NCI-H2196 treated with DMSO at 0.1 percent for 48 hours (cell line): ENCODE measurements at regions not wholly inside any gene's neighbourhood (a gene's known extent, or its start where the extent isn't known, plus 50 kb on each side); places are given as distances from the start of the nearest gene placed in this dataset.
A peak's percentile ranks its signal among the peaks of the same experiment; 100 is the strongest.

Source experiments
- DNase-seq: peaks from one replicate; lab custom pipeline; 2025; ENCODE audit not compliant: unreplicated experiment; lab: John Stamatoyannopoulos, UW

- no peak for DNase-seq
Measured at GRCh38 chr20:61019322-61019721, 232.7 kb upstream of the CDH4 start.

- DNase-seq: no peak
Measured at GRCh38 chr20:61023612-61024011, 228.4 kb upstream of the CDH4 start.

GRCh38 chr20:61024390-61024789 is 227.7 kb upstream of the CDH4 start:
- DNase-seq: no peak

- DNase-seq: no peak
Measured at GRCh38 chr20:61025536-61025935, 226.5 kb upstream of the CDH4 start.

- no peak for DNase-seq
Measured at GRCh38 chr20:61026173-61026572, 225.9 kb upstream of the CDH4 start.

GRCh38 chr20:61026731-61027130 is 225.3 kb upstream of the CDH4 start:
- no peak for DNase-seq

DNA sequence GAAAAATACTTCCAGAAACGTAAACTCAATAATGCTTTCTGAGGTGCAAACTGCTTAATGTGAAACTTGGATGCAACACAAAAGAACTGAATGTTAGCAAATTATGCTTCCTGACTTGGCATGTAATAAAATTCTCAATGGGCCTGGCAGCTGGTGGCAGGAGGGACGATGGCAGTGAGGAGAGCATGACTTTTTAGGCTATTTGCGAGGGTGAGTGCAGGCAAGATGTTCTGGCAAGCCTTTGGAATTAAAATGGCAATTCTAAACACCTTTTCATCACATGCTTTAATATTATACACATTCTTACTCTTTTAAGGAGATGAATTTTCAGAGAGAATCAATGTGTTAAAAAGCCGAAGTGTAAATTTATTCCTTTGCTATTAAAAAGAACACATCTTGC is 224.8 kb upstream of the CDH4 start:
- no peak for DNase-seq

GRCh38 chr20:61030130-61030529 is 221.9 kb upstream of the CDH4 start:
- DNase-seq: no peak

DNA sequence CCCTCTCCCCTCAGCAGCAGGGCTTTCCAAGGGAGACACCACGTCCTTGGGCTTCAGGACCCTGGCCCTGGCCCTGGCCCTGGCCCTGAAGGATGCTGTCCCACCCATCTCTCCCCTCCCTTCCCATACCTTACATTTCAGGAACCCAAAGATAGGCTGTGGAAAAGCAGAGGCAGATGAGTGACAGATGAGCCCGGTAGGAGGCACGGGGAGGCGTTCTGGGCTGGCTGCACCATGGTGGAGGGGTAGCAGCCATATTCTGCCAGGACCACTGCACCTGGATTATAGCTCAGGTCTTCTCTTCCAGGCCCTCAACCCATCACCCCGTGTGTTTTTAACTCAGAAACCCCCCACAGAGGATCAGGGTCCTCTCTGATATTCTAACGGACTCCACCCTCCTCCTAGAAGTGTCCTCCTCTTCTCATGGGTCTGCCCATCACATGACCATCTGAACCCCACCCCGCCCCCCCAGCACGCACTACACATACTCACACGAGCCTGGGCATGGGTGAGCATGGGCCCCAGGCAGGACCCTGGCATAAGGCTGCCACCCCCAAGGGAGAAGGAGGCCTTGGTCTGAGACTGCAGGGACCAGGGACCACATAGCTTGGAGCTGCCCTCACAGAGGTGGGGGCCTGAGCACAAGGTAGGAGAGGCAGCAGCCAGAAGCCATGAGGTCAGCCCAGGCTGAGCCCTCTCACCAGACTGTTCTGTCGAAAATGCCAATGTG is 220.8 kb upstream of the CDH4 start:
- DNase-seq: no peak

DNA sequence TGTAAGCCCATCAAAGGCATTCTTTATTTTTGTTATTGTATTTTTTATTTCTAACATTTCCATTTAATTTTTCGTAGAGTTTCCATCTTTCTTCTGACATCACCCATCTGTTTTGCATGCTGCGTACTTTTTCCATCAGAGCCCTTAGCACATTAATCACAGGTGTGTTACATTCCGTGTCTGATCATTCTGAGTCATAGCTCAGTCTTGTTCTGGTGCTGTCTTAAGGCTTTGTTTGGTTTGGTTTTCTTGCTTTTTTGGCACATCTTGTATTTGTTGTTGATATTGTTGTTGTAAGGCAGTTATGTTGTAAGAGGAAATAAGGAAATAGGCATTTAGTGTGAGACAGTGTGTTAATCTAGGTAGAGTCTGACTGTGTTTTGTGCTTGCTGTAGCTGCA is 214.6 kb upstream of the CDH4 start:
- no peak for DNase-seq

DNA sequence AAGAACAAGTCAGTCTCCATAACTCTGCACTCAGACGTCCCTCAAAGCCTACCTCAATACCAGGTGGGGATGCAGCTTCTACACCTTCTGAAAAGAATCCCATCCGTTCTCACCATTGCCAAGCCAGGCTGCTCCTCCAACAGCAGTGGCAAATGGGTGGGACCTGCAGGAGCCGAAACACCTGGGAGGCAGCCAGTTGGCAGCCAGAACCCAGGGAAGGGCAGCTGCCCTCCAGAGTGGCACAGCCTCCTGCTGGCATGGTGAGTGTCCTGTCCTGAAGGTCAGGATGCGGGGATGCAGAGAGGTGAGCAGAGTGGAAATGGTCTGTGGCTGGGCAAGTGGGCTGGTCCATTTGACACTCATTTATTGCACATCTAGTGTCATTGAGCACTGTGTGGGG is 210.6 kb upstream of the CDH4 start:
- peak; percentile 14 for DNase-seq

DNA sequence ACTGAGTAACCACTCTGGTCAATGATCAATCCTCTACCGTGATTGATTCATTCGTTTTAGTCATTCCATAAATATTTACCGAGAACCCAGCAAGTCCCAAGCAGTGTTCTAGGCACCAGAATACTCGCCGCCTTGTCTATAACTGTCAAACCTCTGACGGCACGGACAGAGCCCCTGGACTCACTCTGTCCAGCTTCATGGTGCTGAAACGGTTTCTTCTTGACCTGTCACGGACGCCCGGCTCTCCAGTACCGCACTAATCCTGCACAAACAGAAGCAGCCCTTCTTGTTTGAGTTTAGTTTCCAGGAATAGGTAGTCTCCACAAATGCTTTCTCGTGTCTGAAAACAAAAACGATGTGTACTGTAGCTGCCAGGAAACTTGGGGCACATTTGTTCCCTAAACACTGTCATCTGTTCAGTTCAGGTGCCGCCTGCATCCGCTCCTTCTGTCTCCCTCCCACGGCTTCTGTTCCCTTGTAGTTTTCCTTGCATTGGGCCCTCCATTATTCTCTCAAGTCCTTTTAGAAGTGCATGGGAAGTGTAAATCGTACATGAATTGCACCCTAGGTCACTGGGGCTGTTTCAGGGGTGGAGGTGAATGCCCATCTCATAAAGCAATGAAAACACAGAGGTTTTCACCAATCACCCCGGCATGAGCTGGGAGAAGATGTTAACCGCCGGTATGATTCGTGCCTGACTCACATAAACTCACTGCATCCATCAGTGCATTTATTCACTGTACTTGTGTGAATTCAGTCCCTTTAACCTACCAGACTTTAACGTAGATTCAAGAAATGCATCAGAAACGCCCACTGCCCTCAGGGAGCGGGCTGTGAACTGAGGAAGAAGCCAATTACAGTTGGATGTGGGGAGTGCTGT is 209.3 kb upstream of the CDH4 start:
- no peak for DNase-seq

DNA sequence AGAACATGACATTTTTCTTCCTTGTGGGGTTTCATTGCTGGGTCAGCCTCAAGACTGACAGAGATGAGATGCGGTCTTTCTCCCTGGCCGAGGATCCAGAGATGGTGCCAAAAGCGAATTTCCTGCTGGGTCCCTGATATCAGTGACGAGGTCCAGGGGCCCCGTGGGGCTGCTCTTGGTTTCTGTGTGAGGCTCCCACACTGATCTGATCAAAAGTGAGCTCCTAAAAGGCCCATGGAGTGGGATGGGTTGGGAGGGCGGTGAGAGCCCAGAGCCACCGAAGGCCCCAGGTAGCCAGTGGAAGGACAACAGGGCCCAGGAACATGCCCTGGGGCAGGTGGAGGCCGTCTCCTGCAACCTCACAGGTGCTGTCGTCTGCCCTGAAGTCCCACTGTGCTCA is 208.4 kb upstream of the CDH4 start:
- DNase-seq: no peak

- no peak for DNase-seq
Measured at GRCh38 chr20:61044499-61044898, 207.6 kb upstream of the CDH4 start.

GRCh38 chr20:61045091-61045490 is 207.0 kb upstream of the CDH4 start:
- no peak for DNase-seq

DNA sequence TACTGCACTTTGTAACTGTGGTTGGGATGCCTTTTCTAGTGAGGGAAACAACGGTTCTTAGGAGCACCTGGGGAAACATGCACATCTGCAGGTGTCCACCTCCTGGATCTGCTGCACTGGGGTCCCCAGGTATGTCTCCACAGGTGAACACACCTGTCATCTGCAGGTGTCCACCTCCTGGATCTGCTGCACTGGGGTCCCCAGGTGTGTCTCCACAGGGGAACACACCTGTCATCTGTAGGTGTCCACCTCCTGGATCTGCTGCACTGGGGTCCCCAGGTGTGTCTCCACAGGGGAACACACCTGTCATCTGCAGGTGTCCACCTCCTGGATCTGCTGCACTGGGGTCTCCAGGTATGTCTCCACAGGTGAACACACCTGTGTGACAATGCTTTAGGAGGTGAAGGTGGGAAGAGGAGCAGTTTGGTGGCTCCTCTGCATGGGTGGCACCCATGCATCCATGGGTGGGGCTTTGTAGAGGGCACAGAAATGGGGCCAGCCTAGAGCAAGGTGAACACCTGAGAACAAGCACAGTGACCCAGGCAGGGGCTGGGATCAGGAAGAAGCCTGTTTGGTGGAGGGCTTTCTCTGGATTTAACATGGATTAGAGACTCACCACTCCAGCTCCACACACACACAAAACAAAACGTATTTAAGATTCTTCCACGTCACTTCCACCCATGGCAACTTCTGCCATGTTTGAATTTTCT is 206.0 kb upstream of the CDH4 start:
- no peak for DNase-seq

GRCh38 chr20:61046721-61047351 is 205.2 kb upstream of the CDH4 start:
- DNase-seq: no peak

GRCh38 chr20:61047515-61047914 is 204.5 kb upstream of the CDH4 start:
- DNase-seq: no peak

- DNase-seq: no peak
Measured at GRCh38 chr20:61048302-61048701, 203.8 kb upstream of the CDH4 start.

DNA sequence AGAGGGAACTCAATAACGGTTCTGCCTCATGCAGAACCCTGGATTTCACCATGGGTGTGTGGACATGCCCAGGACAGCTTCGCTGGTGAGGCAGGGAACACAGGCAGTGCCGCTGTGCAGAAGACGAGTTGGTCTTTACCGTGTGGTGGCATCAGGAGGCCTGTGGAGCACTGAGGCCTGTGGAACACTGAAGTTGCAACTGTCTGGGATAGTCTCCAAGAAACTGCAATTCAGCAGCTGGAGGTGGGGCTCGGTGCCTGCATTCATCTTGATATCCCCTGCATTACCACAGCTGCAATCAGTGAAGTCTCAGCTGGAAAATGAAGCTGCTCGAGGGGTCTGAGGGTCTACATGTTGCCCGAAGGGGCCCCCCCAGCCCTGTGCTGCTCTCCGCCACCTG is 202.4 kb upstream of the CDH4 start:
- no peak for DNase-seq

DNA sequence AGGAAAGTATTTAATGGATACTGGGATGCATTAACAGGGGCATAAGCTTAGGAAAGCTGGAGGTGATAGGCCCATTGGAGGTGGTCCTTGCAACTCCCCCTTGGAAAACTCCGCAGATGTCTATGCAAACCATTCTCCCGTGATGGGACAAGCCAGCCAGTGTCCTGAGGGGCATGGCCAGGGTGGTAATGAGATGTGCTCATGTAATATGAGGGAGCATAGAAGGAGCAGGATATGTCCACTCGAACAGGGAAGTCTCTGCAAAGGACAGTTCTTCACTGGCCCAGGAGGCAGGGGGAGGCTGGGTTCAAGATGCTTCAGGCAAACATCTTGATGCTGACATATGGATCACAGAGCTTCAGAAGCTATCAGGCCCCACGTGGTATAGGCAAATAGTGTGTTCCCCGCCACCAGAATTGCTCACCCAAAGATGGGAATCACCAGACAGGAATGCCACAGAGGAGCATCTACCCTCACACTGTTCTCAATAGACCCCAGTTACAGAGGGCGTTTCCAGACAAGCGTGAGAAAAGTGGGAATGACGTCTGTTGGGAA is 201.6 kb upstream of the CDH4 start:
- DNase-seq: no peak
